22Rv1 (cell line): ENCODE measurements at regions not wholly inside any gene's neighbourhood (a gene's known extent, or its start where the extent isn't known, plus 50 kb on each side); places are given as distances from the start of the nearest gene placed in this dataset.

Source experiments
- H3K27ac ChIP-seq: fragments of 450-650 bp; 2 replicates; pipeline ENCODE4 v1.5.1; 2017
- CTCF ChIP-seq: fragments of 450-650 bp; IDR thresholded peaks from 2 replicates; pipeline ENCODE4 v1.5.1; 2017; ENCODE audit warnings: mild to moderate bottlenecking
- ZFX ChIP-seq: fragments of 450-650 bp; IDR thresholded peaks from 2 replicates; pipeline ENCODE4 v1.6.1; 2017; ENCODE audit warnings: antibody characterized with exemption, borderline replicate concordance

- no peak for TF ChIP-seq ZFX
- TF ChIP-seq CTCF: no peak
- H3K27ac ChIP-seq: no peak overlapping the region
These were observed 129.4 kb upstream of the PCDH18 start for GRCh38 chr4:137661693-137662092.

GRCh38 chr4:137660211-137660610, 127.9 kb upstream of the PCDH18 start:
- TF ChIP-seq ZFX: no peak
- TF ChIP-seq CTCF: no peak
- H3K27ac ChIP-seq: no peak overlapping the region

- TF ChIP-seq ZFX (no peak), CTCF (no peak)
These were observed 127.1 kb upstream of the PCDH18 start for GRCh38 chr4:137659431-137659830.

GRCh38 chr4:137656661-137657060, 124.4 kb upstream of the PCDH18 start:
- no peak for TF ChIP-seq CTCF
- TF ChIP-seq ZFX: no peak
- no peak overlapping the region for H3K27ac ChIP-seq

More at GRCh38 chr4:137659431-137659830, 127.1 kb upstream of the PCDH18 start:
- H3K27ac ChIP-seq: no peak overlapping the region

GRCh38 chr4:137655302-137655701, 123.0 kb upstream of the PCDH18 start:
- no peak overlapping the region for H3K27ac ChIP-seq
- TF ChIP-seq CTCF (no peak), ZFX (no peak)

GRCh38 chr4:137651128-137651527, 118.8 kb upstream of the PCDH18 start:
- no peak overlapping the region for H3K27ac ChIP-seq
- TF ChIP-seq CTCF (no peak), ZFX (no peak)

GRCh38 chr4:137649711-137650450, 117.6 kb upstream of the PCDH18 start:
- H3K27ac ChIP-seq: no peak overlapping the region
- TF ChIP-seq CTCF: no peak
- no peak for TF ChIP-seq ZFX
